ENCODE measurements at regions not wholly inside any gene's neighbourhood (a gene's known extent, or its start where the extent isn't known, plus 50 kb on each side); places are given as distances from the start of the nearest gene placed in this dataset.

DNA sequence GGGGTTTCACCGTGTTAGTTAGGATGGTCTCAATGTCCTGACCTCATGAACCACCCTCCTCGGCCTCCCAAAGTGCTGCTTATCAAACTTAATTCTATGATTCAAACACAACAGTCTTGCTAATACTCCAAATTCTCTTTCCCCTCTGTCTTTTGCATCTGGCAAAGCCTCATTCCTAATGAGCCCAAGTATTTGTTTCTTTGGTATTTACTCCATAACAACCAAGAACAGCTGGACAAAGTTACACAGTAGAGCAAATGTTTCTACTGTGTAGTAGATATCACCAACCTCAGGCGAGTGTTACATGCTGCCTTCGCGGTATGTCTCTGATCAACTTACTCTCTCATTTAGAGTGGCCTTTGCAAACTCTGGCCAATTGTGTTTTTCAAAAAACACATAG is 195.8 kb upstream of the KCNN2 start:
- ChIA-PET CTCF (no interaction called here), POLR2A (no interaction called here)
- no peak for DNase-seq (ENCODE audit: low read depth)
- TF ChIP-seq, protein P1, sequence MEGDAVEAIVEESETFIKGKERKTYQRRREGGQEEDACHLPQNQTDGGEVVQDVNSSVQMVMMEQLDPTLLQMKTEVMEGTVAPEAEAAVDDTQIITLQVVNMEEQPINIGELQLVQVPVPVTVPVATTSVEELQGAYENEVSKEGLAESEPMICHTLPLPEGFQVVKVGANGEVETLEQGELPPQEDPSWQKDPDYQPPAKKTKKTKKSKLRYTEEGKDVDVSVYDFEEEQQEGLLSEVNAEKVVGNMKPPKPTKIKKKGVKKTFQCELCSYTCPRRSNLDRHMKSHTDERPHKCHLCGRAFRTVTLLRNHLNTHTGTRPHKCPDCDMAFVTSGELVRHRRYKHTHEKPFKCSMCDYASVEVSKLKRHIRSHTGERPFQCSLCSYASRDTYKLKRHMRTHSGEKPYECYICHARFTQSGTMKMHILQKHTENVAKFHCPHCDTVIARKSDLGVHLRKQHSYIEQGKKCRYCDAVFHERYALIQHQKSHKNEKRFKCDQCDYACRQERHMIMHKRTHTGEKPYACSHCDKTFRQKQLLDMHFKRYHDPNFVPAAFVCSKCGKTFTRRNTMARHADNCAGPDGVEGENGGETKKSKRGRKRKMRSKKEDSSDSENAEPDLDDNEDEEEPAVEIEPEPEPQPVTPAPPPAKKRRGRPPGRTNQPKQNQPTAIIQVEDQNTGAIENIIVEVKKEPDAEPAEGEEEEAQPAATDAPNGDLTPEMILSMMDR (IDR thresholded peaks at IDR 0.05; ENCODE audit: insufficient read depth, low read depth, low read length): no peak
- Histone ChIP-seq H3K4me3 (ENCODE audit: low read depth, low read length) (no peak overlapping the region), H3K36me3 (ENCODE audit: control insufficient read depth, insufficient read depth, low read length) (no peaks in the 10 kb centered on the region), H3K27me3 (ENCODE audit: control insufficient read depth, insufficient read depth, low read length) (no peaks in the 10 kb centered on the region)

DNA sequence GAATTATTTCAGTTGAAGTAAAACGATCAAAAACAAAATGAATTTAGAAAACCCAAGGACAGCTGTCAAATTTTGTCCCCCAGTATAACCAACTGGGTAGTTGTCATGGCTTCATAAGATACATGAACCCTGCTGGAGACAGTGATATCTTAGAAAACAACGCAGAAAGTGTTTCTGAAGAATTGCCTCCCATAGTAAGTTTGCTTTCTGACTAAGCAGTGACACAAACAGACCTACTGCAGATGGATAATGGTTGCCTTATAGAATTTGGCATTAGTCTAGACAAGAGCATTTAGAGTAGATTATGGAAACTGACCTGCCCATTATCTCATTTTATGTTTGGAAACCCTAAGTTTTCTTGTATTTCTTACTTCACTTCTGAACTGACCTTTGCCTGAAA is 187.7 kb upstream of the KCNN2 start:
- ChIA-PET POLR2A (no interaction called here), CTCF (no interaction called here)
- no peak for DNase-seq (ENCODE audit: low read depth)
- no peaks in the 10 kb centered on the region for H3K27me3 ChIP-seq (ENCODE audit: control insufficient read depth, insufficient read depth, low read length)
- TF ChIP-seq, protein P1 (IDR thresholded peaks at IDR 0.05; ENCODE audit: insufficient read depth, low read depth, low read length): no peak
- H3K36me3 ChIP-seq (ENCODE audit: control insufficient read depth, insufficient read depth, low read length): no peaks in the 10 kb centered on the region
- no peak overlapping the region for H3K4me3 ChIP-seq (ENCODE audit: low read depth, low read length)

DNA sequence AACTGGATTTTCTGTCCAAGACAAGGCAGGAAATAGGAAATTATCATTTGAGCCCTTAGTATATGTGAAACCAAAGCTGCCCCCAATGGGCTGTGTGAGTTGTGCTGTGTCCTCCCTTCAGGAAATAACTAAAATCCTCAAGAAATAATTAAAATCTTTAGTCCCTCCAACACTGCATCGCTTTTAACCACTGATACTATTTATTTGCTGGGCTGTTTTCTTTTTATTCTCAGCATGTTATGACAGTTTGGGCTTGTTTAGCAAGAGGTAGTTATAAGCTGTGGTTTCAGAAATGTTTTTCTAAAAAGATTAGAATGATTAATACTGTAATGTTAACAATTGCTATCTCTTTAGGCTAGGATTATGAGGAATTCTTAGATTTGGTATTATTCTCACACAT is 187.0 kb upstream of the KCNN2 start:
- CTCF ChIA-PET: interaction anchor here (0.9 kb wide), 1 partner anchor 183 kb away, joined by 4 read pairs; no protein-coding TSS in a partner anchor

DNA sequence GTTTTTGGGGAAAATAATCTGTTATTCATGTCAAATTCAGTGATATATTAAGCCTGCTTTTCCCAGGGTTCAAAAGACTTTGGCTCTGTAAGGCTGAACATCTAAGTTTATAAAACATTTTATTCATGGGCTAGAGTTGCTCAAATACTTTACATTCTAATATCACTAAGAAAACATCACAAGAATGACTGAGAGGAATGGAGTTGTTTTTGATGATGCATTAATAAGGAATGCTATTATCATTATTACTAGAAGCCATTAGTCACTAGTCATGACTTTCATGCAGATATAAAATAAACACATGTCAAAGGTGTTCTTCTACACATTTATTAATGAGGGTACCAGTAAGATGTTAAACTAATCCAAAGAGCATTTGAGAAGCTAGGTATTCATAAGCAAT is 185.5 kb upstream of the KCNN2 start:
- ChIA-PET CTCF (no interaction called here), POLR2A (no interaction called here)
- no peak overlapping the region for H3K4me3 ChIP-seq (ENCODE audit: low read depth, low read length)
- DNase-seq (ENCODE audit: low read depth): peak; percentile 79
- no peaks in the 10 kb centered on the region for H3K36me3 ChIP-seq (ENCODE audit: control insufficient read depth, insufficient read depth, low read length)
- H3K27me3 ChIP-seq (ENCODE audit: control insufficient read depth, insufficient read depth, low read length): no peaks in the 10 kb centered on the region
- TF ChIP-seq, protein P1 (IDR thresholded peaks at IDR 0.05; ENCODE audit: insufficient read depth, low read depth, low read length): no peak

More for the DNA sequence above, 187.0 kb upstream of the KCNN2 start:
- TF ChIP-seq, protein P1 (IDR thresholded peaks at IDR 0.05; ENCODE audit: insufficient read depth, low read depth, low read length): no peak
- Histone ChIP-seq H3K4me3 (ENCODE audit: low read depth, low read length) (no peak overlapping the region), H3K27me3 (ENCODE audit: control insufficient read depth, insufficient read depth, low read length) (no peaks in the 10 kb centered on the region), H3K36me3 (ENCODE audit: control insufficient read depth, insufficient read depth, low read length) (no peaks in the 10 kb centered on the region)
- POLR2A ChIA-PET: interaction anchor here (0.6 kb wide), 1 partner anchor 121 kb away, joined by 3 read pairs; no protein-coding TSS in a partner anchor
- no peak for DNase-seq (ENCODE audit: low read depth)

- no peak overlapping the region for H3K4me3 ChIP-seq (ENCODE audit: low read depth, low read length)
- no peak for DNase-seq (ENCODE audit: low read depth)
- no peaks in the 10 kb centered on the region for H3K36me3 ChIP-seq (ENCODE audit: control insufficient read depth, insufficient read depth, low read length)
- no peaks in the 10 kb centered on the region for H3K27me3 ChIP-seq (ENCODE audit: control insufficient read depth, insufficient read depth, low read length)
- TF ChIP-seq, protein P1 (IDR thresholded peaks at IDR 0.05; ENCODE audit: insufficient read depth, low read depth, low read length): no peak
- ChIA-PET POLR2A (no interaction called here), CTCF (no interaction called here)
Observed at GRCh38 chr5:114179134-114179533, 182.7 kb upstream of the KCNN2 start.

Measured in BJ (cell line).